GM12878 (cell line): ENCODE measurements at regions not wholly inside any gene's neighbourhood (a gene's known extent, or its start where the extent isn't known, plus 50 kb on each side); places are given as distances from the start of the nearest gene placed in this dataset.

Source experiments
- ATAC-seq: fragments of 200-7000 bp; cut with Tn5 transposase; 3 replicates; pipeline ENCODE4 v1.9.1; 2020; ENCODE audit warnings: mild to moderate bottlenecking, moderate library complexity
- BruUV-seq: library from RNA; stranded (reverse); fragments of 400-500 nt; replicated peaks from 2 replicates; lab custom pipeline; 2021; lab: Mats Ljungman, UMichigan
- CTCF ChIA-PET: fragments of 300-600 bp; sonication (Branson Sonifier 250); formaldehyde crosslinking; extraction: SDS; loops from one replicate; lab custom pipeline; 2021; ENCODE audit warnings: inconsistent platforms; lab: Yijun Ruan, JAX
- POLR2A ChIA-PET: fragments of 350-600 bp; formaldehyde crosslinking; extraction: SDS; loops from one replicate; lab custom pipeline; 2021; ENCODE audit warnings: inconsistent platforms; lab: Charles Lee
- RAD21 ChIA-PET: fragments of 300-600 bp; sonication (Branson Sonifier 250); formaldehyde crosslinking; loops from one replicate; lab custom pipeline; 2023; ENCODE audit warnings: antibody characterized with exemption; ENCODE audit not compliant: unreplicated experiment; lab: Charles Lee
- SMC1A ChIA-PET: fragments of 300-600 bp; sonication (Branson Sonifier 250); formaldehyde crosslinking; loops from one replicate; lab custom pipeline; 2023; ENCODE audit not compliant: unreplicated experiment, uncharacterized antibody; lab: Charles Lee
- DNase-seq: peaks from one replicate; pipeline ENCODE4 v3.0.0-alpha.2; 2011; ENCODE audit warnings: low read depth, low spot score
- FAIRE-seq: peaks from 3 replicates; lab custom pipeline; 2011; peaks lifted over from hg19 to GRCh38; lab: Jason Lieb, UNC
- H2AFZ ChIP-seq: 2 replicates; pipeline ENCODE4 v1.6.0; 2011; ENCODE audit warnings: low read depth, low read length, control low read depth; ENCODE audit not compliant: control insufficient read depth
- H3K27ac ChIP-seq: 2 replicates; pipeline ENCODE4 v1.5.1; 2011; ENCODE audit warnings: control low read depth; ENCODE audit not compliant: control insufficient read depth, insufficient read depth
- H3K27me3 ChIP-seq, 2 experiments: replicated peaks in 1 of 2; 2 replicates each; pipeline versions ENCODE4 v1.6.0 to v1.6.1; 2011; ENCODE audit warnings: low read length in 1 of 2; ENCODE audit not compliant: control insufficient read depth in 2 of 2, insufficient read depth in 2 of 2
- H3K36me3 ChIP-seq, 2 experiments: 2 replicates each; pipeline ENCODE4 v1.5.1; 2011; ENCODE audit warnings: low read length in 1 of 2; ENCODE audit not compliant: control insufficient read depth in 2 of 2, insufficient read depth in 2 of 2
- H3K4me1 ChIP-seq: 2 replicates; pipeline ENCODE4 v1.6.1; 2011; ENCODE audit warnings: mild to moderate bottlenecking, low read length, moderate library complexity, mixed read lengths; ENCODE audit not compliant: control insufficient read depth, insufficient read depth
- H3K4me2 ChIP-seq: 2 replicates; pipeline ENCODE4 v1.6.0; 2011; ENCODE audit warnings: control low read depth; ENCODE audit not compliant: control insufficient read depth, insufficient read depth
- H3K4me3 ChIP-seq: fragments of 200-600 bp; sonication (generic); 2 replicates; pipeline ENCODE4 v1.5.1; 2016
- H3K79me2 ChIP-seq: 2 replicates; pipeline ENCODE4 v1.6.0; 2011; ENCODE audit warnings: low read length; ENCODE audit not compliant: control insufficient read depth, insufficient read depth
- H3K9ac ChIP-seq: 2 replicates; pipeline ENCODE4 v1.8.0; 2011; ENCODE audit warnings: low read length, control low read depth, mixed read lengths; ENCODE audit not compliant: control insufficient read depth, insufficient read depth
- H3K9me3 ChIP-seq: replicated peaks from 3 replicates; pipeline ENCODE4 v1.5.1; 2011; ENCODE audit warnings: mild to moderate bottlenecking, low read length; ENCODE audit not compliant: control insufficient read depth, insufficient read depth
- H4K20me1 ChIP-seq: 2 replicates; pipeline ENCODE4 v1.6.0; 2011; ENCODE audit not compliant: control insufficient read depth, insufficient read depth
- CREB1 ChIP-seq: IDR thresholded peaks from 2 replicates; pipeline ENCODE4 v1.6.1; 2012; ENCODE audit warnings: low read depth, mild to moderate bottlenecking, inconsistent platforms
- CREM ChIP-seq: IDR thresholded peaks from 2 replicates; pipeline ENCODE4 v1.6.1; 2014; ENCODE audit warnings: antibody characterized with exemption, low read depth
- DPF2 ChIP-seq: fragments of 450-650 bp; IDR thresholded peaks from 2 replicates; pipeline ENCODE4 v1.6.1; 2017; ENCODE audit warnings: mild to moderate bottlenecking
- EZH2 ChIP-seq: IDR thresholded peaks from 2 replicates; pipeline ENCODE4 v1.6.1; 2012; ENCODE audit warnings: low read depth, mild to moderate bottlenecking, control low read depth, inconsistent platforms, low read length, borderline replicate concordance; ENCODE audit not compliant: control insufficient read depth
- HDAC6 ChIP-seq: fragments of 200-600 bp; sonication (generic); IDR thresholded peaks from one replicate; pipeline ENCODE4 v1.8.0; 2017; ENCODE audit warnings: antibody characterized with exemption; ENCODE audit not compliant: unreplicated experiment
- JUNB ChIP-seq: IDR thresholded peaks from 2 replicates; pipeline ENCODE4 v1.6.1; 2016; ENCODE audit warnings: antibody characterized with exemption, mild to moderate bottlenecking
- KLF5 ChIP-seq: fragments of 450-650 bp; IDR thresholded peaks from 2 replicates; pipeline ENCODE4 v1.6.1; 2014; ENCODE audit warnings: mild to moderate bottlenecking; ENCODE audit not compliant: partially characterized antibody
- MEF2B ChIP-seq: fragments of 450-650 bp; IDR thresholded peaks from 2 replicates; pipeline ENCODE4 v1.6.1; 2018; ENCODE audit warnings: mild to moderate bottlenecking, moderate library complexity; ENCODE audit not compliant: partially characterized antibody, poor library complexity, severe bottlenecking
- RAD21 ChIP-seq: IDR thresholded peaks from 2 replicates; pipeline ENCODE4 v1.6.1; 2011; ENCODE audit warnings: mild to moderate bottlenecking, low read depth, low read length, moderate library complexity; ENCODE audit not compliant: insufficient read depth
- RUNX3 ChIP-seq: IDR thresholded peaks from 2 replicates; pipeline ENCODE4 v1.6.1; 2012; ENCODE audit warnings: low read length, inconsistent platforms
- SMAD5 ChIP-seq: IDR thresholded peaks from 2 replicates; pipeline ENCODE4 v1.6.1; 2016; ENCODE audit warnings: antibody characterized with exemption, low read depth
- TARDBP ChIP-seq: IDR thresholded peaks from 2 replicates; pipeline ENCODE4 v1.6.1; 2016; ENCODE audit warnings: borderline replicate concordance
- ZNF384 ChIP-seq: IDR thresholded peaks from 2 replicates; pipeline ENCODE4 v1.6.1; 2012; ENCODE audit warnings: low read depth, mild to moderate bottlenecking, low read length, improper control_type of control experiment, borderline replicate concordance
- ZZZ3 ChIP-seq: IDR thresholded peaks from 2 replicates; pipeline ENCODE4 v1.6.1; 2011; ENCODE audit warnings: low read depth; ENCODE audit not compliant: control insufficient read depth, insufficient read length
- WGBS: methylation state at CpG from one replicate; pipeline ENCODE4 v1.1.6; 2016; ENCODE audit warnings: low lambda C conversion rate; ENCODE audit not compliant: insufficient replicate concordance, insufficient coverage; ENCODE audit errors: missing lambda C conversion rate; 5-methylcytosine and 5-hydroxymethylcytosine counted together
- in situ Hi-C: fragments of 300-500 bp; cut with MboI; formaldehyde crosslinking; loops from 9 replicates; pipeline ENCODE4 v1.14.3; 2018; ENCODE audit warnings: mixed read lengths
- intact Hi-C: fragments of 100-400 bp; cut with micrococcal nuclease; formaldehyde crosslinking; loops from one replicate; pipeline ENCODE4 v1.14.2; 2022; ENCODE audit not compliant: unreplicated experiment
- TF ChIP-seq, protein P1 (sequence below): IDR thresholded peaks from 2 replicates; pipeline ENCODE4 v1.6.1; 2012; ENCODE audit warnings: low read depth, low read length, improper control_type of control experiment
- TF ChIP-seq, protein P2 (sequence below): IDR thresholded peaks from 2 replicates; pipeline ENCODE4 v1.6.1; 2011; ENCODE audit warnings: borderline replicate concordance, low read depth, mild to moderate bottlenecking, moderate library complexity, low read length; ENCODE audit not compliant: insufficient read depth, poor library complexity, severe bottlenecking
- TF ChIP-seq, protein P3 (sequence below): fragments of 450-650 bp; formaldehyde crosslinking; IDR thresholded peaks from 2 replicates; pipeline ENCODE4 v1.5.0; 2022; ENCODE audit warnings: mild to moderate bottlenecking, missing genetic modification characterization

DNA sequence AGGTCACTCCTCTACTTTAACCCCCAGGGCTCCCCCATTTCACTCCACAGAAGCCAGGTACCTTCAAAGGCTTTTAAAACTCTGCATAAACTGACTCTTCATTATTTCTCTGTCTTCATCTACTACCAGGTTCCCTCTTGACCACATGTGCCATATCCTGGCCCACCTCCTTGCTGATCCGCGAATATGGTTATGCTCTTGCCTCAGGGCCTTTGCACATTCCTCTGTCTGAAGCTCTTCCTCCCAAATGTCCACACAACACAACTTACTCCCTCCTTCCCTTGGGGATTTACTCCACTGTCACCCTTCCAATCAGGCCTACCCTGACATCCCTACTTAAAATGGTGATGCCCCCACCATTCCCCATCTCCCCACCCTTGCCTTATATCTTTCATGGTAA lies 134.6 kb upstream of the ANKRD55 start:
- Histone ChIP-seq H2AFZ (no peak overlapping the region), H3K27ac (no peak overlapping the region), H4K20me1 (no peaks in the 10 kb centered on the region), H3K4me2 (no peak overlapping the region), H3K4me1 (no peaks in the 10 kb centered on the region), H3K4me3 (no peak overlapping the region), H3K9ac (no peak overlapping the region), H3K27me3 (peaks cover 0 to 2% of the 10 kb centered on the region in 2 experiments; a peak in 1 of 4 replicates), H3K79me2 (no peaks in the 10 kb centered on the region), H3K9me3 (no peaks in the 10 kb centered on the region), H3K36me3 (no peaks in the 10 kb centered on the region)
- ATAC-seq (no peak), FAIRE-seq (no peak), DNase-seq (no peak)
- WGBS = 100% methylated on average over 2 of the region's 2 CpGs
- intact Hi-C loops = no loop called here
- TF ChIP-seq EZH2 = no peak
- no peak for TF ChIP-seq MEF2B
- TF ChIP-seq RAD21 = no peak
- no peak for TF ChIP-seq HDAC6
- TF ChIP-seq SMAD5 = no peak
- no peak for TF ChIP-seq CREB1
- no peak for TF ChIP-seq TARDBP
- no peak for TF ChIP-seq CREM
- no peak for TF ChIP-seq ZNF384
- TF ChIP-seq, protein P1, sequence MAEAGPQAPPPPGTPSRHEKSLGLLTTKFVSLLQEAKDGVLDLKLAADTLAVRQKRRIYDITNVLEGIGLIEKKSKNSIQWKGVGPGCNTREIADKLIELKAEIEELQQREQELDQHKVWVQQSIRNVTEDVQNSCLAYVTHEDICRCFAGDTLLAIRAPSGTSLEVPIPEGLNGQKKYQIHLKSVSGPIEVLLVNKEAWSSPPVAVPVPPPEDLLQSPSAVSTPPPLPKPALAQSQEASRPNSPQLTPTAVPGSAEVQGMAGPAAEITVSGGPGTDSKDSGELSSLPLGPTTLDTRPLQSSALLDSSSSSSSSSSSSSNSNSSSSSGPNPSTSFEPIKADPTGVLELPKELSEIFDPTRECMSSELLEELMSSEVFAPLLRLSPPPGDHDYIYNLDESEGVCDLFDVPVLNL = no peak
- no peak for TF ChIP-seq ZZZ3
- TF ChIP-seq, protein P2, sequence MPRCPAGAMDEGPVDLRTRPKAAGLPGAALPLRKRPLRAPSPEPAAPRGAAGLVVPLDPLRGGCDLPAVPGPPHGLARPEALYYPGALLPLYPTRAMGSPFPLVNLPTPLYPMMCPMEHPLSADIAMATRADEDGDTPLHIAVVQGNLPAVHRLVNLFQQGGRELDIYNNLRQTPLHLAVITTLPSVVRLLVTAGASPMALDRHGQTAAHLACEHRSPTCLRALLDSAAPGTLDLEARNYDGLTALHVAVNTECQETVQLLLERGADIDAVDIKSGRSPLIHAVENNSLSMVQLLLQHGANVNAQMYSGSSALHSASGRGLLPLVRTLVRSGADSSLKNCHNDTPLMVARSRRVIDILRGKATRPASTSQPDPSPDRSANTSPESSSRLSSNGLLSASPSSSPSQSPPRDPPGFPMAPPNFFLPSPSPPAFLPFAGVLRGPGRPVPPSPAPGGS = no peak
- TF ChIP-seq KLF5 = no peak
- TF ChIP-seq, protein P3, sequence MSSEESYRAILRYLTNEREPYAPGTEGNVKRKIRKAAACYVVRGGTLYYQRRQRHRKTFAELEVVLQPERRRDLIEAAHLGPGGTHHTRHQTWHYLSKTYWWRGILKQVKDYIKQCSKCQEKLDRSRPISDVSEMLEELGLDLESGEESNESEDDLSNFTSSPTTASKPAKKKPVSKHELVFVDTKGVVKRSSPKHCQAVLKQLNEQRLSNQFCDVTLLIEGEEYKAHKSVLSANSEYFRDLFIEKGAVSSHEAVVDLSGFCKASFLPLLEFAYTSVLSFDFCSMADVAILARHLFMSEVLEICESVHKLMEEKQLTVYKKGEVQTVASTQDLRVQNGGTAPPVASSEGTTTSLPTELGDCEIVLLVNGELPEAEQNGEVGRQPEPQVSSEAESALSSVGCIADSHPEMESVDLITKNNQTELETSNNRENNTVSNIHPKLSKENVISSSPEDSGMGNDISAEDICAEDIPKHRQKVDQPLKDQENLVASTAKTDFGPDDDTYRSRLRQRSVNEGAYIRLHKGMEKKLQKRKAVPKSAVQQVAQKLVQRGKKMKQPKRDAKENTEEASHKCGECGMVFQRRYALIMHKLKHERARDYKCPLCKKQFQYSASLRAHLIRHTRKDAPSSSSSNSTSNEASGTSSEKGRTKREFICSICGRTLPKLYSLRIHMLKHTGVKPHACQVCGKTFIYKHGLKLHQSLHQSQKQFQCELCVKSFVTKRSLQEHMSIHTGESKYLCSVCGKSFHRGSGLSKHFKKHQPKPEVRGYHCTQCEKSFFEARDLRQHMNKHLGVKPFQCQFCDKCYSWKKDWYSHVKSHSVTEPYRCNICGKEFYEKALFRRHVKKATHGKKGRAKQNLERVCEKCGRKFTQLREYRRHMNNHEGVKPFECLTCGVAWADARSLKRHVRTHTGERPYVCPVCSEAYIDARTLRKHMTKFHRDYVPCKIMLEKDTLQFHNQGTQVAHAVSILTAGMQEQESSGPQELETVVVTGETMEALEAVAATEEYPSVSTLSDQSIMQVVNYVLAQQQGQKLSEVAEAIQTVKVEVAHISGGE (CRISPR knock-in tag) = no peak
- TF ChIP-seq DPF2 = no peak
- no peak for TF ChIP-seq JUNB
- no peak for TF ChIP-seq RUNX3
- BruUV-seq = no TSS peak
- ChIA-PET POLR2A (no interaction called here), CTCF (no interaction called here), RAD21 (no interaction called here), SMC1A (interaction anchor here (0.6 to 1.0 kb wide), 5 partner anchors 17 to 108 kb away, joined by 3 to 4 read pairs (median 3); no protein-coding TSS in a partner anchor)
- in situ Hi-C loops = no loop called here
